ENCODE measurements at regions not wholly inside any gene's neighbourhood (a gene's known extent, or its start where the extent isn't known, plus 50 kb on each side); places are given as distances from the start of the nearest gene placed in this dataset.

DNA sequence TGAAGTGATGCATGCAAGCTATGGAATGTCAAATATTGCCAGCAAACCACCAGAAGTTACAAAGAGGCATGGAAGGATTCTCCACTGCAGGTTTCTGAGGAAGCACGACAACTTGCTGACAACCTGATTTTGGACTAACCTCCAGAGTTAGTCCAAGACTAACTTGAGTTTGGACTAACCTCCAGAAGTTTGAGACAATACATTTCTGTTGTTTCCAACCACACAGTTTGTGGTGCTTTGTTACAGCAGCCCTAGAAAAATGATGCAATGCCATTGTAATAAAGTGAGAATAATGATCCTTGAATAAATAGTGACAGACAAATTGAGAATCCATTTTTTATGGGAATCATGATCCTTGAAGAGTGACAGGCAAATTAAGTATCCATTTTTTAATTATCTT is 169.9 kb upstream of the HDDC2 start (continued):
- TF ChIP-seq, protein P1, sequence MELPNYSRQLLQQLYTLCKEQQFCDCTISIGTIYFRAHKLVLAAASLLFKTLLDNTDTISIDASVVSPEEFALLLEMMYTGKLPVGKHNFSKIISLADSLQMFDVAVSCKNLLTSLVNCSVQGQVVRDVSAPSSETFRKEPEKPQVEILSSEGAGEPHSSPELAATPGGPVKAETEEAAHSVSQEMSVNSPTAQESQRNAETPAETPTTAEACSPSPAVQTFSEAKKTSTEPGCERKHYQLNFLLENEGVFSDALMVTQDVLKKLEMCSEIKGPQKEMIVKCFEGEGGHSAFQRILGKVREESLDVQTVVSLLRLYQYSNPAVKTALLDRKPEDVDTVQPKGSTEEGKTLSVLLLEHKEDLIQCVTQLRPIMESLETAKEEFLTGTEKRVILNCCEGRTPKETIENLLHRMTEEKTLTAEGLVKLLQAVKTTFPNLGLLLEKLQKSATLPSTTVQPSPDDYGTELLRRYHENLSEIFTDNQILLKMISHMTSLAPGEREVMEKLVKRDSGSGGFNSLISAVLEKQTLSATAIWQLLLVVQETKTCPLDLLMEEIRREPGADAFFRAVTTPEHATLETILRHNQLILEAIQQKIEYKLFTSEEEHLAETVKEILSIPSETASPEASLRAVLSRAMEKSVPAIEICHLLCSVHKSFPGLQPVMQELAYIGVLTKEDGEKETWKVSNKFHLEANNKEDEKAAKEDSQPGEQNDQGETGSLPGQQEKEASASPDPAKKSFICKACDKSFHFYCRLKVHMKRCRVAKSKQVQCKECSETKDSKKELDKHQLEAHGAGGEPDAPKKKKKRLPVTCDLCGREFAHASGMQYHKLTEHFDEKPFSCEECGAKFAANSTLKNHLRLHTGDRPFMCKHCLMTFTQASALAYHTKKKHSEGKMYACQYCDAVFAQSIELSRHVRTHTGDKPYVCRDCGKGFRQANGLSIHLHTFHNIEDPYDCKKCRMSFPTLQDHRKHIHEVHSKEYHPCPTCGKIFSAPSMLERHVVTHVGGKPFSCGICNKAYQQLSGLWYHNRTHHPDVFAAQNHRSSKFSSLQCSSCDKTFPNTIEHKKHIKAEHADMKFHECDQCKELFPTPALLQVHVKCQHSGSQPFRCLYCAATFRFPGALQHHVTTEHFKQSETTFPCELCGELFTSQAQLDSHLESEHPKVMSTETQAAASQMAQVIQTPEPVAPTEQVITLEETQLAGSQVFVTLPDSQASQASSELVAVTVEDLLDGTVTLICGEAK (IDR thresholded peaks at IDR 0.05): no peak
- TF ChIP-seq, protein P1 (CRISPR knock-in tag; IDR thresholded peaks at IDR 0.05): no peak
- no peak for TF ChIP-seq ELF4 (CRISPR knock-in tag; IDR thresholded peaks at IDR 0.05)
- TF ChIP-seq CEBPG (CRISPR knock-in tag; IDR thresholded peaks at IDR 0.05): peak; percentile 57
- peak; percentile 81 to 95 for TF ChIP-seq CEBPG (tag; conservative IDR thresholded peaks at IDR 0.05 in 1 of 2, IDR thresholded peaks at IDR 0.05 in 1 of 2)
- TF ChIP-seq HIVEP1 (CRISPR knock-in tag; IDR thresholded peaks at IDR 0.05): 0 out of 2 replicates have a peak, but pooled peaks have one; percentile 51
- TF ChIP-seq SOX6 (IDR thresholded peaks at IDR 0.05): peak; percentile 68; the same call in 1 of the 2 replicates
